K562 (cell line): ENCODE measurements at regions not wholly inside any gene's neighbourhood (a gene's known extent, or its start where the extent isn't known, plus 50 kb on each side); places are given as distances from the start of the nearest gene placed in this dataset.

Experiments used
- ATAC-seq: fragments of 200-7000 bp; cut with Tn5 transposase; 3 replicates; pipeline ENCODE4 v1.9.1; 2020; ENCODE audit warnings: moderate library complexity
- BruUV-seq: library from RNA; stranded (reverse); fragments of 400-500 nt; replicated peaks from 2 replicates; lab custom pipeline; 2021; lab: Mats Ljungman, UMichigan
- CTCF ChIA-PET: fragments of 300-600 bp; formaldehyde crosslinking; extraction: SDS; loops from one replicate; lab custom pipeline; 2021; ENCODE audit warnings: low intra/inter-chr PET ratio; lab: Yijun Ruan, JAX
- POLR2A ChIA-PET: fragments of 300-600, 350-650 bp; sonication (Branson Sonifier 250); formaldehyde crosslinking; extraction: SDS; loops from one replicate; lab custom pipeline; 2021; ENCODE audit warnings: antibody characterized with exemption, inconsistent platforms; lab: Yijun Ruan, JAX
- DNase-seq, 4 experiments: peaks; one replicate each; pipeline versions ENCODE4 v3.0.0 to v3.0.0-alpha.2; 2011 to 2018; ENCODE audit warnings: low spot score in 3 of 4, mixed read lengths in 3 of 4; ENCODE audit errors: extremely low read depth in 1 of 4
- FAIRE-seq: peaks from 2 replicates; lab custom pipeline; 2011; peaks lifted over from hg19 to GRCh38; lab: Jason Lieb, UNC
- H2AFZ ChIP-seq: 2 replicates; pipeline ENCODE4 v1.6.0; 2011; ENCODE audit warnings: low read depth, low read length, control low read depth, inconsistent platforms
- H3K27ac ChIP-seq: fragments of 200-600 bp; 3 replicates; pipeline ENCODE4 v1.8.0; 2011; ENCODE audit warnings: low read depth, mild to moderate bottlenecking, control low read depth, inconsistent platforms, low read length, moderate library complexity, mixed read lengths; ENCODE audit errors: extremely low read depth
- H3K27me3 ChIP-seq, 2 experiments: fragments of 300-600 bp in 1 of 2; 2 replicates in 1 of 2; 3 replicates in 1 of 2; pipeline versions ENCODE4 v1.6.0 to v1.8.0; 2011; ENCODE audit warnings: inconsistent platforms in 2 of 2, low read length in 2 of 2, mild to moderate bottlenecking in 1 of 2, mixed read lengths in 1 of 2, moderate library complexity in 1 of 2; ENCODE audit not compliant: control insufficient read depth in 2 of 2, insufficient read depth in 2 of 2
- H3K36me3 ChIP-seq: fragments of 300-600 bp; 3 replicates; pipeline ENCODE4 v1.8.0; 2011; ENCODE audit warnings: mild to moderate bottlenecking, low read length, inconsistent platforms; ENCODE audit not compliant: control insufficient read depth, insufficient read depth
- H3K4me1 ChIP-seq, 2 experiments: fragments of 200-600 bp in 1 of 2; replicated peaks in 1 of 2; 2 replicates in 1 of 2; 3 replicates in 1 of 2; pipeline versions ENCODE4 v1.5.1 to v1.8.0; 2011; ENCODE audit warnings: inconsistent platforms in 2 of 2, low read length in 2 of 2, mild to moderate bottlenecking in 1 of 2, mixed read lengths in 1 of 2, moderate library complexity in 1 of 2; ENCODE audit not compliant: control insufficient read depth in 2 of 2, insufficient read depth in 2 of 2
- H3K4me2 ChIP-seq: 2 replicates; pipeline ENCODE4 v1.6.1; 2011; ENCODE audit warnings: low read length, control low read depth, inconsistent platforms, mixed read lengths; ENCODE audit not compliant: insufficient read depth
- H3K4me3 ChIP-seq: fragments of 200-600 bp; sonication (generic), shearing (Covaris generic); 2 replicates; pipeline ENCODE4 v1.5.1; 2016; ENCODE audit warnings: control low read depth, inconsistent platforms
- H3K79me2 ChIP-seq: fragments of 200-600 bp; 3 replicates; pipeline ENCODE4 v1.8.0; 2011; ENCODE audit warnings: low read length, inconsistent platforms; ENCODE audit not compliant: control insufficient read depth, insufficient read depth
- H3K9ac ChIP-seq, 2 experiments: 2 replicates each; pipeline versions ENCODE4 v1.6.0 to v1.6.1; 2011; ENCODE audit warnings: low read depth in 2 of 2, low read length in 2 of 2, control low read depth in 1 of 2, inconsistent platforms in 1 of 2, mild to moderate bottlenecking in 1 of 2, mixed read lengths in 1 of 2; ENCODE audit not compliant: insufficient read depth in 1 of 2
- H3K9me1 ChIP-seq: one replicate; pipeline ENCODE4 v1.6.0; 2011; ENCODE audit warnings: inconsistent platforms, mild to moderate bottlenecking, low read length, moderate library complexity; ENCODE audit not compliant: control insufficient read depth, insufficient read depth
- H3K9me3 ChIP-seq: replicated peaks from 2 replicates; pipeline ENCODE4 v1.5.1; 2011; ENCODE audit warnings: low read depth, low read length, inconsistent platforms; ENCODE audit not compliant: control insufficient read depth, insufficient read depth
- H4K20me1 ChIP-seq: replicated peaks from 2 replicates; pipeline ENCODE4 v1.6.1; 2011; ENCODE audit warnings: low read length, inconsistent platforms, mixed read lengths; ENCODE audit not compliant: control insufficient read depth, insufficient read depth
- EGR1 ChIP-seq: fragments of 450-650 bp; conservative IDR thresholded peaks from 2 replicates; pipeline ENCODE4 v1.6.1; 2017; ENCODE audit warnings: mild to moderate bottlenecking
- HOXB6 ChIP-seq: fragments of 250-450 bp; sonication (Bioruptor Pico); IDR thresholded peaks from 2 replicates; pipeline ENCODE4 v1.5.1; 2022; ENCODE audit warnings: mild to moderate bottlenecking, borderline replicate concordance
- NR3C1 ChIP-seq: sonication (generic); formaldehyde crosslinking; IDR thresholded peaks from 2 replicates; pipeline ENCODE4 v1.8.1; 2022; ENCODE audit warnings: missing genetic modification reagents
- POLR2H ChIP-seq: IDR thresholded peaks from 2 replicates; pipeline ENCODE4 v1.6.1; 2016; ENCODE audit warnings: missing genetic modification characterization, low read depth, mild to moderate bottlenecking, control low read depth, missing compliant biosample characterization, moderate library complexity
- RBM39 ChIP-seq: fragments of 200-400 bp; formaldehyde crosslinking; optimal IDR thresholded peaks from 2 replicates; pipeline ENCODE3; 2018; ENCODE audit warnings: low read depth, low read length
- RERE ChIP-seq: sonication (generic); formaldehyde crosslinking; IDR thresholded peaks from 2 replicates; pipeline ENCODE4 v1.8.0; 2023; ENCODE audit warnings: missing genetic modification reagents, mild to moderate bottlenecking, borderline replicate concordance
- U2AF1 ChIP-seq: fragments of 200-400 bp; formaldehyde crosslinking; optimal IDR thresholded peaks from 2 replicates; pipeline ENCODE3; 2017; ENCODE audit warnings: mild to moderate bottlenecking, low read depth, low read length, moderate library complexity
- ZBTB5 ChIP-seq: fragments of 450-650 bp; IDR thresholded peaks from 2 replicates; pipeline ENCODE4 v1.6.1; 2017; ENCODE audit warnings: antibody characterized with exemption
- ZNF175 ChIP-seq: fragments of 200-800 bp; sonication (Bioruptor generic); IDR thresholded peaks from 2 replicates; pipeline ENCODE4 v1.6.1; 2016; ENCODE audit warnings: low read depth, mild to moderate bottlenecking, missing genetic modification characterization, missing compliant biosample characterization
- ZNF408 ChIP-seq: fragments of 250-450 bp; sonication (Bioruptor Pico); IDR thresholded peaks from 2 replicates; pipeline ENCODE4 v1.4.0; 2020; ENCODE audit warnings: low read depth, mild to moderate bottlenecking, moderate library complexity
- WGBS: fragments of 100-300 bp; shearing (Covaris generic); methylation state at CpG from one replicate; pipeline ENCODE4 v1.1.6; 2016; ENCODE audit warnings: low coverage, mixed read lengths; ENCODE audit not compliant: insufficient coverage; ENCODE audit errors: missing lambda C conversion rate; 5-methylcytosine and 5-hydroxymethylcytosine counted together
- in situ Hi-C: fragments of 300-500 bp; cut with MboI; formaldehyde crosslinking; loops from 4 replicates; pipeline ENCODE4 v1.15.0; 2018; ENCODE audit warnings: inconsistent platforms, mixed read lengths
- intact Hi-C: fragments of 100-400 bp; cut with micrococcal nuclease; formaldehyde crosslinking; loops from 2 replicates; pipeline ENCODE4 v1.14.2; 2022

GRCh38 chr11:114977651-114978050, 299.3 kb downstream of the NXPE2 start:
- no peaks in the 10 kb centered on the region for H3K9me3 ChIP-seq
- BruUV-seq, result no TSS peak
- DNase-seq (no peak), FAIRE-seq (no peak), ATAC-seq (no peak)
- H3K4me2 ChIP-seq, result no peak overlapping the region
- 1% methylated on average over 4 of the region's 4 CpGs for WGBS
- intact Hi-C loops (no loop called here), in situ Hi-C loops (no loop called here)
- TF ChIP-seq RBM39, result no peak
- no peak for TF ChIP-seq ZNF175 (CRISPR knock-in tag)
- no peak for TF ChIP-seq U2AF1
- no peak for TF ChIP-seq ZBTB5
- TF ChIP-seq NR3C1 (CRISPR knock-in tag), result no peak
- TF ChIP-seq ZNF408 (CRISPR knock-in tag), result no peak
- no peak for TF ChIP-seq EGR1
- no peak for TF ChIP-seq HOXB6
- TF ChIP-seq POLR2H (tag), result no peak
- TF ChIP-seq RERE (CRISPR knock-in tag), result no peak
- ChIA-PET CTCF (no interaction called here), POLR2A (interaction anchor here (0.8 kb wide), 1 partner anchor 1531 kb away, joined by 3 read pairs; no protein-coding TSS in a partner anchor)
- H3K27ac ChIP-seq, result no peak overlapping the region
- H2AFZ ChIP-seq, result no peak overlapping the region
- H3K27me3 ChIP-seq, result no peaks in the 10 kb centered on the region
- H3K4me3 ChIP-seq, result no peak overlapping the region
- no peaks in the 10 kb centered on the region for H4K20me1 ChIP-seq
- H3K36me3 ChIP-seq, result no peaks in the 10 kb centered on the region
- H3K9me1 ChIP-seq, result no peaks in the 10 kb centered on the region
- no peaks in the 10 kb centered on the region for H3K4me1 ChIP-seq
- no peaks in the 10 kb centered on the region for H3K79me2 ChIP-seq
- no peak overlapping the region for H3K9ac ChIP-seq
